SK-N-SH treated with all-trans-retinoic acid at 6 μM for 48 hours (cell line): ENCODE measurements at regions not wholly inside any gene's neighbourhood (a gene's known extent, or its start where the extent isn't known, plus 50 kb on each side); places are given as distances from the start of the nearest gene placed in this dataset.
A peak's percentile ranks its signal among the peaks of the same experiment; 100 is the strongest.

ENCODE experiments used
- ATAC-seq: fragments of 200-7000 bp; cut with Tn5 transposase; 3 replicates; pipeline ENCODE4 v1.9.1; 2020; ENCODE audit warnings: mild to moderate bottlenecking, moderate library complexity
- BACH2 ChIP-seq: fragments of 250-450 bp; sonication (Bioruptor Pico); IDR thresholded peaks from 2 replicates; pipeline ENCODE4 v1.9.0; 2021; ENCODE audit warnings: mild to moderate bottlenecking, borderline replicate concordance
- CSDC2 ChIP-seq: fragments of 250-450 bp; sonication (Bioruptor Pico); IDR thresholded peaks from 2 replicates; pipeline ENCODE4 v1.5.0; 2020; ENCODE audit warnings: mild to moderate bottlenecking, moderate library complexity
- CSRNP3 ChIP-seq: fragments of 250-450 bp; sonication (Bioruptor Pico); IDR thresholded peaks from 2 replicates; pipeline ENCODE4 v1.5.1; 2021; ENCODE audit warnings: mild to moderate bottlenecking, moderate library complexity
- GLIS3 ChIP-seq: fragments of 250-450 bp; sonication (Bioruptor Pico); IDR thresholded peaks from 2 replicates; pipeline ENCODE4 v1.5.0; 2020; ENCODE audit warnings: mild to moderate bottlenecking, moderate library complexity
- ISL1 ChIP-seq: fragments of 250-450 bp; sonication (Bioruptor Pico); IDR thresholded peaks from 2 replicates; pipeline ENCODE4 v2.1.2; 2022; ENCODE audit warnings: mild to moderate bottlenecking, moderate library complexity
- OSR1 ChIP-seq: fragments of 250-450 bp; sonication (Bioruptor Pico); IDR thresholded peaks from 2 replicates; pipeline ENCODE4 v1.8.0; 2022; ENCODE audit warnings: moderate library complexity, mild to moderate bottlenecking, inconsistent platforms
- POU6F1 ChIP-seq: fragments of 250-450 bp; sonication (Bioruptor Pico); IDR thresholded peaks from 2 replicates; pipeline ENCODE4 v1.8.0; 2021; ENCODE audit warnings: low read depth, mild to moderate bottlenecking, moderate library complexity, borderline replicate concordance
- PPARA ChIP-seq: fragments of 250-450 bp; sonication (Bioruptor Pico); IDR thresholded peaks from 2 replicates; pipeline ENCODE4 v1.5.0; 2020; ENCODE audit warnings: mild to moderate bottlenecking, borderline replicate concordance
- RARB ChIP-seq: fragments of 250-450 bp; sonication (Bioruptor Pico); IDR thresholded peaks from 2 replicates; pipeline ENCODE4 v1.8.0; 2021; ENCODE audit warnings: mild to moderate bottlenecking, moderate library complexity
- SNAI2 ChIP-seq: fragments of 250-450 bp; sonication (Bioruptor Pico); IDR thresholded peaks from 2 replicates; pipeline ENCODE4 v1.5.0; 2020; ENCODE audit warnings: mild to moderate bottlenecking, moderate library complexity
- TCF4 ChIP-seq: fragments of 250-450 bp; sonication (Bioruptor Pico); IDR thresholded peaks from 2 replicates; pipeline ENCODE4 v1.8.0; 2021; ENCODE audit warnings: mild to moderate bottlenecking, moderate library complexity, borderline replicate concordance
- TOX ChIP-seq: fragments of 250-450 bp; sonication (Bioruptor Pico); IDR thresholded peaks from 2 replicates; pipeline ENCODE4 v1.8.0; 2021; ENCODE audit warnings: mild to moderate bottlenecking, moderate library complexity, borderline replicate concordance
- TSHZ2 ChIP-seq: fragments of 250-450 bp; sonication (Bioruptor Pico); IDR thresholded peaks from 2 replicates; pipeline ENCODE4 v1.5.0; 2020; ENCODE audit warnings: mild to moderate bottlenecking, moderate library complexity
- ZC3H10 ChIP-seq: fragments of 250-450 bp; sonication (Bioruptor Pico); IDR thresholded peaks from 2 replicates; pipeline ENCODE4 v1.5.1; 2021; ENCODE audit warnings: mild to moderate bottlenecking, moderate library complexity
- ZFP3 ChIP-seq: fragments of 250-450 bp; sonication (Bioruptor Pico); IDR thresholded peaks from 2 replicates; pipeline ENCODE4 v1.5.0; 2020; ENCODE audit warnings: mild to moderate bottlenecking, moderate library complexity
- ZFP30 ChIP-seq: fragments of 450-650 bp; formaldehyde crosslinking; IDR thresholded peaks from 2 replicates; pipeline ENCODE4 v1.5.0; 2022; ENCODE audit warnings: mild to moderate bottlenecking, moderate library complexity
- ZNF565 ChIP-seq: fragments of 450-650 bp; formaldehyde crosslinking; conservative IDR thresholded peaks from 2 replicates; pipeline ENCODE4 v1.5.0; 2020; ENCODE audit warnings: low read depth, mild to moderate bottlenecking, moderate library complexity
- ZNF70 ChIP-seq: fragments of 450-650 bp; formaldehyde crosslinking; IDR thresholded peaks from 2 replicates; pipeline ENCODE4 v1.5.0; 2020; ENCODE audit warnings: mild to moderate bottlenecking, moderate library complexity
- ZNF8 ChIP-seq: fragments of 450-650 bp; formaldehyde crosslinking; IDR thresholded peaks from 2 replicates; pipeline ENCODE4 v1.5.0; 2020; ENCODE audit warnings: mild to moderate bottlenecking, moderate library complexity

GRCh38 chr6:67160820-67161219 lies 1453.8 kb upstream of the EYS start:
- no peak for ATAC-seq
- TF ChIP-seq GLIS3 (CRISPR knock-in tag) (no peak), SNAI2 (CRISPR knock-in tag) (no peak), ZNF8 (CRISPR knock-in tag) (no peak), RARB (no peak), ZFP30 (CRISPR knock-in tag) (no peak), PPARA (no peak), ISL1 (CRISPR knock-in tag) (no peak), ZFP3 (CRISPR knock-in tag) (no peak), ZC3H10 (CRISPR knock-in tag) (no peak), OSR1 (CRISPR knock-in tag) (no peak), ZNF565 (CRISPR knock-in tag) (no peak)

- TF ChIP-seq TOX (CRISPR knock-in tag) (no peak), PPARA (no peak), ZNF565 (CRISPR knock-in tag) (no peak), SNAI2 (CRISPR knock-in tag) (no peak)
- no peak for ATAC-seq
Observed at GRCh38 chr6:67141005-67141404, 1434.0 kb upstream of the EYS start.

- no peak for TF ChIP-seq POU6F1 (CRISPR knock-in tag)
- no peak for TF ChIP-seq CSRNP3 (CRISPR knock-in tag)
- TF ChIP-seq TSHZ2 = no peak
- no peak for TF ChIP-seq ZNF70 (CRISPR knock-in tag)
- no peak for TF ChIP-seq SNAI2 (CRISPR knock-in tag)
- TF ChIP-seq GLIS3 (CRISPR knock-in tag) = no peak
- TF ChIP-seq, all 23 proteins: peak for 0
Observed at GRCh38 chr6:67133973-67134372, 1426.9 kb upstream of the EYS start.

GRCh38 chr6:67131827-67132226 lies 1424.8 kb upstream of the EYS start:
- peak; percentile 41; the same call in 1 of the 2 replicates for TF ChIP-seq ISL1 (CRISPR knock-in tag)
- TF ChIP-seq ZNF565 (CRISPR knock-in tag) = no peak
- TF ChIP-seq, all 23 proteins: peak for 1
- peak; percentile 34 for ATAC-seq

More at GRCh38 chr6:67133973-67134372, 1426.9 kb upstream of the EYS start:
- no peak for ATAC-seq

- TF ChIP-seq PPARA (no peak), CSRNP3 (CRISPR knock-in tag) (no peak), ZFP3 (CRISPR knock-in tag) (no peak), BACH2 (CRISPR knock-in tag) (no peak), ZNF70 (CRISPR knock-in tag) (no peak), OSR1 (CRISPR knock-in tag) (no peak), ZNF565 (CRISPR knock-in tag) (no peak), ZC3H10 (CRISPR knock-in tag) (no peak)
- TF ChIP-seq, all 23 proteins: peak for 0
- ATAC-seq = no peak
Observed at GRCh38 chr6:67129780-67130179, 1422.8 kb upstream of the EYS start.

GRCh38 chr6:67127041-67127440 lies 1420.0 kb upstream of the EYS start:
- no peak for TF ChIP-seq TCF4 (CRISPR knock-in tag)
- TF ChIP-seq ISL1 (CRISPR knock-in tag) = peak; percentile 69
- no peak for TF ChIP-seq CSDC2
- ATAC-seq = no peak
